Stimulated activated naive CD8-positive, alpha-beta T cell treated with anti-CD3 and anti-CD28 coated beads, Interleukin-15, Interleukin-2, amounts not matched to agents 100 ng/mL and 50 ng/mL, for 24 hours (primary cell): ENCODE measurements at regions not wholly inside any gene's neighbourhood (a gene's known extent, or its start where the extent isn't known, plus 50 kb on each side); places are given as distances from the start of the nearest gene placed in this dataset.

Source experiments
- H3K27ac Mint-ChIP-seq: one replicate; pipeline ENCODE4 v1.8.0; 2021; ENCODE audit warnings: mild to moderate bottlenecking, mixed read lengths
- H3K27me3 Mint-ChIP-seq: one replicate; pipeline ENCODE4 v1.8.0; 2021; ENCODE audit warnings: mixed read lengths
- H3K36me3 Mint-ChIP-seq: one replicate; pipeline ENCODE4 v1.8.0; 2021; ENCODE audit warnings: low read depth, mixed read lengths
- H3K4me1 Mint-ChIP-seq: one replicate; pipeline ENCODE4 v1.8.0; 2021; ENCODE audit warnings: low read depth, mixed read lengths
- H3K4me3 Mint-ChIP-seq: one replicate; pipeline ENCODE4 v1.8.0; 2021; ENCODE audit warnings: mild to moderate bottlenecking, mixed read lengths
- H3K9me3 Mint-ChIP-seq: one replicate; pipeline ENCODE4 v1.8.0; 2021; ENCODE audit warnings: mixed read lengths

GRCh38 chr2:103945083-103945482, 908.8 kb upstream of the POU3F3 start:
- Mint-ChIP-seq H3K4me3 (no peak overlapping the region), H3K36me3 (no peaks in the 10 kb centered on the region)

GRCh38 chr2:103959174-103960128, 894.5 kb upstream of the POU3F3 start:
- Mint-ChIP-seq H3K9me3 (peaks cover 12% of the 10 kb centered on the region), H3K4me1 (no peaks in the 10 kb centered on the region)

More at GRCh38 chr2:103945083-103945482, 908.8 kb upstream of the POU3F3 start:
- Mint-ChIP-seq H3K27ac (no peak overlapping the region), H3K4me1 (no peaks in the 10 kb centered on the region), H3K27me3 (no peaks in the 10 kb centered on the region), H3K9me3 (peaks cover 8% of the 10 kb centered on the region)

GRCh38 chr2:103960129-103960513, 893.8 kb upstream of the POU3F3 start:
- Mint-ChIP-seq H3K36me3 (no peaks in the 10 kb centered on the region), H3K9me3 (peaks cover 12% of the 10 kb centered on the region)

More at GRCh38 chr2:103959174-103960128, 894.5 kb upstream of the POU3F3 start:
- Mint-ChIP-seq H3K27ac (no peak overlapping the region), H3K4me3 (no peak overlapping the region), H3K36me3 (no peaks in the 10 kb centered on the region), H3K27me3 (no peaks in the 10 kb centered on the region)

GRCh38 chr2:103960951-103961350, 893.0 kb upstream of the POU3F3 start:
- no peaks in the 10 kb centered on the region for H3K4me1 Mint-ChIP-seq
- no peak overlapping the region for H3K4me3 Mint-ChIP-seq

More at GRCh38 chr2:103960129-103960513, 893.8 kb upstream of the POU3F3 start:
- H3K4me3 Mint-ChIP-seq, result no peak overlapping the region
- no peak overlapping the region for H3K27ac Mint-ChIP-seq
- no peaks in the 10 kb centered on the region for H3K27me3 Mint-ChIP-seq
- H3K4me1 Mint-ChIP-seq, result no peaks in the 10 kb centered on the region

GRCh38 chr2:103961862-103962261, 892.1 kb upstream of the POU3F3 start:
- Mint-ChIP-seq H3K4me1 (no peaks in the 10 kb centered on the region), H3K9me3 (peaks cover 10% of the 10 kb centered on the region), H3K27ac (no peak overlapping the region), H3K36me3 (no peaks in the 10 kb centered on the region), H3K27me3 (no peaks in the 10 kb centered on the region), H3K4me3 (no peak overlapping the region)

More at GRCh38 chr2:103960951-103961350, 893.0 kb upstream of the POU3F3 start:
- Mint-ChIP-seq H3K9me3 (peaks cover 16% of the 10 kb centered on the region), H3K27ac (no peak overlapping the region), H3K36me3 (no peaks in the 10 kb centered on the region), H3K27me3 (no peaks in the 10 kb centered on the region)

DNA sequence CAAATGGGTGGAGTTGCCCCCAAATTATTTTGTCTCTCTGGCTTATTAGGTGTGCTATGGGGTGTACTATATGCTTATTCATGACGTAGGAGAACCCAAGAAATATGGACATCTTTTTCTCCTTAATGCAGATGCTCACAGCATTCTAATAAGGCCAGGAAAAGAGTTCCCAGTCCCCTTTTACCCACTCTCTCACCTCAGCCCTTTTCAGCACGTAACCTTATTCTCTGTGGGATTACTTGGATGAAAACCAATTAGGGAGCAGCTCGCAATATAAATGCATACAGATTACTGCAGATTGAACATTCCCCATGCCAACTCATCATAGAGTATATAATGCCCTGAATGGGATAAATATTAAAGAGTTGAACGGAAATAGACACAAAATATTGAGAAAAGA, 891.2 kb upstream of the POU3F3 start:
- no peak overlapping the region for H3K4me3 Mint-ChIP-seq
- H3K4me1 Mint-ChIP-seq, result no peaks in the 10 kb centered on the region
- H3K27ac Mint-ChIP-seq, result no peak overlapping the region

GRCh38 chr2:103963146-103963725, 890.7 kb upstream of the POU3F3 start:
- H3K27me3 Mint-ChIP-seq, result no peaks in the 10 kb centered on the region
- H3K36me3 Mint-ChIP-seq, result no peaks in the 10 kb centered on the region
- no peaks in the 10 kb centered on the region for H3K4me1 Mint-ChIP-seq
- no peak overlapping the region for H3K4me3 Mint-ChIP-seq
- peaks cover 10% of the 10 kb centered on the region for H3K9me3 Mint-ChIP-seq
- no peak overlapping the region for H3K27ac Mint-ChIP-seq

More for the DNA sequence above, 891.2 kb upstream of the POU3F3 start:
- Mint-ChIP-seq H3K9me3 (peaks cover 10% of the 10 kb centered on the region), H3K36me3 (no peaks in the 10 kb centered on the region), H3K27me3 (no peaks in the 10 kb centered on the region)

DNA sequence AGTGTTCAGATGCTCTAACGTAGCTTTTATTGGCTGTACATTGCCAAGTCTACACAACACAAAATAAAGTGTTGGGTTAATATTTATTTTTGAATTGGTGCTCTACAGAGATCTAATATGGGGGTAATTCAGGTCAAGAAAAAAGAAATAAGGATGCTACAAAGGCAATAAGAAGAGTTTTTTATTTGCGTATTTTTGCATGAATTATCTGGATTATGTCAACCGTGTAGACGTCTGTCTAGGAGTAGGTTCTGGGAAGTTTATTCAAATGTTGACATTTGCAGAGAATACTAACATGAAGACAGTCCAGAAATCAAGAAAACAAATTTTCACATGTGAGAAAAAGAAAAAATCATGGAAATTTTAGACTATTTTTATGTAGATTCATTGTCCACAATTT, 876.7 kb upstream of the POU3F3 start:
- Mint-ChIP-seq H3K27me3 (no peaks in the 10 kb centered on the region), H3K36me3 (no peaks in the 10 kb centered on the region), H3K4me1 (no peaks in the 10 kb centered on the region), H3K9me3 (no peaks in the 10 kb centered on the region), H3K4me3 (no peak overlapping the region), H3K27ac (no peak overlapping the region)

GRCh38 chr2:103977668-103978067, 876.2 kb upstream of the POU3F3 start:
- no peaks in the 10 kb centered on the region for H3K36me3 Mint-ChIP-seq
- H3K4me1 Mint-ChIP-seq, result no peaks in the 10 kb centered on the region
- no peaks in the 10 kb centered on the region for H3K9me3 Mint-ChIP-seq
- H3K27ac Mint-ChIP-seq, result no peak overlapping the region
- H3K27me3 Mint-ChIP-seq, result no peaks in the 10 kb centered on the region
- no peak overlapping the region for H3K4me3 Mint-ChIP-seq

GRCh38 chr2:103980401-103980800, 873.5 kb upstream of the POU3F3 start:
- Mint-ChIP-seq H3K4me3 (no peak overlapping the region), H3K36me3 (no peaks in the 10 kb centered on the region), H3K9me3 (peaks cover 13% of the 10 kb centered on the region)

DNA sequence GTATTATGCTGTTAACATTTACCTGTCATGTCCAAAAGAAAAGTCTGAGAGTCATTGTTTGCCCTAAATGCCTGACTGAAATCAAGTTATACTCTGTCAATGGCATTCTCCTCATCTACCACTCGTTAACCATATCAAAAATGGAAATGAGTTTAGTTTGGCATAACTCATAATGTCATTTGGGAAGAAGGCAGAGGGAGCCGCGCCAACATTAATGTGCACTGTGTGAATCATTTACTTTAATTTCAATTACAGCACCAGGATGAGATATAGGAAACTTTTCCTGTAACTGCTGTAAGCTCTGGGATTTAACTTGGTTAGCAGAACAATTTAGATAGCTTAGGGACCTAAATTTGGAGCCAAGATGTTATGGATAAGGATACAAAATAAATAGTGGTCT, 871.2 kb upstream of the POU3F3 start:
- no peak overlapping the region for H3K4me3 Mint-ChIP-seq
- H3K9me3 Mint-ChIP-seq, result peaks cover 13% of the 10 kb centered on the region
- H3K27me3 Mint-ChIP-seq, result no peaks in the 10 kb centered on the region
- H3K4me1 Mint-ChIP-seq, result no peaks in the 10 kb centered on the region
- H3K36me3 Mint-ChIP-seq, result no peaks in the 10 kb centered on the region
- no peak overlapping the region for H3K27ac Mint-ChIP-seq

More at GRCh38 chr2:103980401-103980800, 873.5 kb upstream of the POU3F3 start:
- H3K4me1 Mint-ChIP-seq, result no peaks in the 10 kb centered on the region
- no peaks in the 10 kb centered on the region for H3K27me3 Mint-ChIP-seq
- H3K27ac Mint-ChIP-seq, result no peak overlapping the region

- Mint-ChIP-seq H3K4me1 (no peaks in the 10 kb centered on the region), H3K4me3 (no peak overlapping the region), H3K27me3 (no peaks in the 10 kb centered on the region), H3K9me3 (peaks cover 17% of the 10 kb centered on the region), H3K36me3 (no peaks in the 10 kb centered on the region), H3K27ac (no peak overlapping the region)
Measured at GRCh38 chr2:103986001-103986400, 867.9 kb upstream of the POU3F3 start.

- no peak overlapping the region for H3K4me3 Mint-ChIP-seq
Measured at GRCh38 chr2:103991591-103991990, 862.3 kb upstream of the POU3F3 start.

DNA sequence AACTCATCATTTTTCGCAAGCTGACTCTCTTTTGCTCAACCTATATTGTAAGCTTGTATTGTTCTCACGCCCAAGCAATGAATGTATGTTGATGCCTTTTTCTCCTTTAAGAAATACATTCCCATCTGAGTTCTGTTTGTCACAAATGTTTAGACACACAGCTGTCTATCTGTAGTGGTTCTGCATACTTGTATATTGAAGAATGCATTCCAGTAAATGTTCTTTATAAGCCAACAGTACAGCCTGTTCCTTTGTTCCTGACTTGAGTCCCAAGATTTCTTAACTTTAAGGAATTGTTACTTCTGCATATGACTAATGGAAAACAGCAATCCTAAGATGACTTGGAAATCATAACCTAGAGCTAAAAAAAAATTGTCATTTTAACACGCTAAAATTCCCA, 849.1 kb upstream of the POU3F3 start:
- Mint-ChIP-seq H3K4me3 (no peak overlapping the region), H3K36me3 (no peaks in the 10 kb centered on the region), H3K27ac (no peak overlapping the region), H3K4me1 (no peaks in the 10 kb centered on the region), H3K27me3 (no peaks in the 10 kb centered on the region), H3K9me3 (peaks cover 14% of the 10 kb centered on the region)

More at GRCh38 chr2:103991591-103991990, 862.3 kb upstream of the POU3F3 start:
- no peaks in the 10 kb centered on the region for H3K36me3 Mint-ChIP-seq
- no peak overlapping the region for H3K27ac Mint-ChIP-seq
- H3K27me3 Mint-ChIP-seq, result no peaks in the 10 kb centered on the region
- peaks cover 17% of the 10 kb centered on the region for H3K9me3 Mint-ChIP-seq
- H3K4me1 Mint-ChIP-seq, result no peaks in the 10 kb centered on the region

- Mint-ChIP-seq H3K27me3 (no peaks in the 10 kb centered on the region), H3K4me3 (no peak overlapping the region), H3K4me1 (no peaks in the 10 kb centered on the region), H3K27ac (no peak overlapping the region), H3K9me3 (peaks cover 7% of the 10 kb centered on the region), H3K36me3 (no peaks in the 10 kb centered on the region)
Measured at GRCh38 chr2:104016801-104017200, 837.1 kb upstream of the POU3F3 start.
